ENCODE measurements at regions not wholly inside any gene's neighbourhood (a gene's known extent, or its start where the extent isn't known, plus 50 kb on each side); places are given as distances from the start of the nearest gene placed in this dataset.

DNA sequence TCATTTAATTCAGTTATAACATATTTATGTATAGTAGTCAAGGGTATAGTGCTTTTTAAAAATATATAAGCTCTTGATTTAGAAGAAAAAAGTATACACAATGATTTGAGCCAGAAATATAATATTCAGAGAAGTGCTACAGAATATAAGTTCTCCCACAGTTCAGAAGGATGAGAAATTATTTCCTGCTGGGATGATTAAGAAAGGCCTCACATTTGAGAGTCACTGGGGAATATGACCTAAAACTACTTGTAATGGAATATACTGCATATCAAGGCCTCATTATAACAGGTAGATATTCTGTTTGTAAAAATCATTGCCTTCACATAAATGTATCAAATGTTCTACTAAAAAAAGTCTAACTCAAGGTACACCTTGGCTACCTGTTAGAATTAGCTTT is 203.5 kb downstream of the MBD2 start:
- DNase-seq (ENCODE audit: low read depth in 3 of 3) = no peak

DNA sequence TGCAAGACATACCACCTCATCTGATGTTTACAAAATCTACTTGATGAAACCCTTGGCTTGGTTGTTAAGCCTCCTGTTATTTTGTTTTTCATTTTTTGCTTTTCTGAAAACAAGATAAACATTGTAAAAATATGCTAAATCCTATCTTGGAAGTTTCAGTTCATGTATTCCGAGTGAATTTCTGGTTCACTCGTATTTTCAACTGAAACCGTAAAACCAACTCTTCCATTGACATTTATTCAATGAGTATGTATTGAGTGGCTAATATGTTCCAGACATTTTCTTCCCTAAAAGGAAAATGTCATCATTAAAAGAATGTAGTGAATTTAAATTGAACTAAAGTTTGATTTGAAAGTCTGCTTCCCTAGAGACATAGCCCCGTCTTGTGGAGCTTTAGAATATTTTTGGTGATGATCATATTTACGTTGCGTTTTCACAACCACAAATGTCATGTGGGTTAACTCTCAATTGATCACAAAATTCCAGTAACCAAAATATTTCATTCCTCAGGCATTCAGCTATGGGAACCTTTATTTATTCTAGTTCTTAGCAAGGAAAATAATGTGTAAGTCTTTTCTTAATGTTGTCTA is 204.2 kb downstream of the MBD2 start:
- no peak for DNase-seq (ENCODE audit: low read depth in 3 of 3)

DNA sequence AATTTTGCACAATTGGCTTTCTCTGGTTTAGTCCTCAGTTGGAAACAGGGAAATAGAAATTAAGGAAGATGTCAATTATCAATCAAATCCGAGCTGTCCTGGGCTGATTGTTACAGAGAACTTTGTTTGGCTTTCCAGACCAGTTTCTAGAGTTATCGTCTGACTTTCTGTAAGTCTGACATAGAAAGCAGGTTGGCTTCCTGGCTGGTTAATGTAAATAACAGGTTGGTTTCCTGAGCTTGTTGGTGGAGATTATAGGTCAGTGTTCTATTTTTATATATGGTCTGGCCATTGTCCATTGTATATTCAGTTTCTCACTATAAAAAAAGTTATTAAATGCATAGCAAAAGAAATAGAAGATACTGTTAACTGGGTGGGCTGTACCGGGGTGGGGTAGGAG is 204.8 kb downstream of the MBD2 start:
- no peak for DNase-seq (ENCODE audit: low read depth in 3 of 3)

DNA sequence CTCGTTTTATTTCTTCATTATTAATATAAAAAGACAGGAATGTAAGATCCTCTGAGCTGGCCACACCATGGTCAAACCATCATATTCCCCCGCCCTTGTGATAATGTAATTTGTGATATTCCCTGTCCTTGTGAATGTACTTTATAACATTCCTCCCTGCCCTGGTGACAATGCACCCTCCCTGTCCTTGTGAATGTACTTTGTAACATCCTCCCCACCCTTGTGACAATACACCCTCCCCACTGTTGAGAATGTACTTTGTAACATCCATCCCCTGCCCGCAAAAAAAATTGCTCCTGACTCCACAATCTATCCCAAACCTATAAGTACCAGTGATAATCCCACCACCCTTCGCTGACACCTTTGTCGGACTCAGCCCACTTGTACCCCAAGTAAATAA is 211.0 kb downstream of the MBD2 start:
- no peak for DNase-seq (ENCODE audit: low read depth in 3 of 3)

DNA sequence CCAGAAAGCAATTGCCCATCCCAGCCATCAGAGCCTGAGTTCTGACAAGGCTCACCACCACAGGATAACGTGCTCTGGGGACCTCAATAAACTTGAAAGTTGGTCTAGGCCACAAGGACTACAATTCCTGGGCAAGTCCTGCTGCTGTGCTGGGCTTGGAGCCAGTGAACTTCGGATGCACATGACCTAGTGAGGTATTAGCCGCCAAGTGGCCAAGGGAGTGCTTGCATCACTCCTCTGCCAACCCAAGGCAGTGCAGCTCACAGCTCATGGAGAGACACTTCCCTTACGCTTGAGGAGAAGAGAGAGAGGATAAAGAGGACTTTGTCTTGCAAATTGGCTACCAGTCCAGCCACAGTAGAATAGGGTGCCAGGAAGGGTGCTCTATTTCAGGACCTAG is 219.6 kb downstream of the MBD2 start:
- no peak for DNase-seq (ENCODE audit: low read depth in 3 of 3)

DNA sequence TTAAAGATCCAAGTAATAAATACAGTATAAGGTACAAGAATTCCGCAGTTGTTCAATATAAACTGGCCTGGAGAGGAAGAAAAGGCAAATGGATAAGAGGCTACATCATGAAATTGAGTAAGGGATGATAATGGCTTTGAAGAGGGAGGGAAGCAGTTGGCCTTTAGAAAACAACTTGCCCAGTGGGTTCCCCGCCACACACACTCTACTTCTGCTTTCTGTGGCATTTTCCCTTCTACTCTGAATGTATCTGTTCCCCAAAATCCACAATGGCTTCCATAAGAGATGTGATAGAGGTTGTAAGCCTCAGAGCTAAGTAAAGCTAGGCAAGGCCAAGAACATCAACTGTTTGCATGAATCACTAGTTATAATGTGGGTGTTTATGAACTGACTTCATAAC is 221.3 kb downstream of the MBD2 start:
- DNase-seq (ENCODE audit: low read depth in 3 of 3) = no peak

DNA sequence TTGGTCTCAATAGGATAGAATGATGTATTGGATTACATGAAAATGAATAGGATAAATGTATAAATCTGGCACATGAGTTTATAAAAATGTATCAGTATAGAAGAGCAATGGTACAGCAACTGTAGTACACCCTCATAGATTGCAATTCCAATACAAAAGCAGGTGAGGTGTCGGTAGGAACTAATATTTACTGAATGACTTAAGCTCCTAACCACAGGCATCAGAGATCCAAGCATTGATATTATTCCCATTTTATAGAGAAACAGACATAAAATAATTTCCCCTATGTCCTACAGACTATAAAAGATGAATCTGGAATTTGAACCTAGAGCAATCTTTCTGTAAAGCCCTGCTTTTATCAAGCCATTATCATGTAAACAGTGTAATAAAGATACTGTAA is 227.4 kb downstream of the MBD2 start:
- no peak for DNase-seq (ENCODE audit: low read depth in 3 of 3)

DNA sequence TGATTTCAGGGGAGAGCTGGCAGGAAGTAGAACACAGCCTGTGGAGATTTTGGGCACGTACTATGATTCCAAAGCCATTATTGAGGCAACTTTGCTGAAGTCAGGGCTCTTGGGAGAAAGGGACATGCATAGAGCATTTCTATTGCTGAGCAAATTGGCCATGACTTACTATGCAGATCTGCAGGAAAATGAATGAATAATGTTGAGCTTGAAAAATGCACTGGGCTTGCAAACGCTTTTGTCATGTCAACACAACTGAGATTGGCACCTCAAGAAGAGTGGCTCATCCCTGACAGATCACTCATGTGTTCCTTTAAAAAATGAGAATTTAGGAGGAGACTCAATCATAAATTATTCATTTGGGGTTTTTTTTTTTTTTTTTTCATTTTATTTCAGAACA is 230.5 kb downstream of the MBD2 start:
- no peak for DNase-seq (ENCODE audit: low read depth in 3 of 3)

DNA sequence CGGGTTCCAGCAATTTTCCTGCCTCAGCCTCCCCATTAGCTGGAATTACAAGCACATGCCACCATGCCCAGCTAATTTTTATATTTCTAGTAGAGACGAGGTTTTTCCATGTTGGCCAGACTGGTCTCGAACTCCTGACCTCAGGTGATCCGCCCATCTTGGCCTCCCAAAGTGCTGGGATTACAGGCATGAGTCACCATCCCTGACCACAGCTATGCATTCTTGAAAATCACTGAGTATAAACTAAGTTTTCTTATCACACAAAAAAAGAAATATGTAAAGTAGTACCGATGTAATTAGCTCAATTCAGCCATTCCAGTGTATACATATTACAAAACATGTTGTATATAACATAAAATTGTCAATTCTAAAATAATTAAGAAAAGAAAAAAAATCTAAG is 232.7 kb downstream of the MBD2 start:
- no peak for DNase-seq (ENCODE audit: low read depth in 3 of 3)

DNA sequence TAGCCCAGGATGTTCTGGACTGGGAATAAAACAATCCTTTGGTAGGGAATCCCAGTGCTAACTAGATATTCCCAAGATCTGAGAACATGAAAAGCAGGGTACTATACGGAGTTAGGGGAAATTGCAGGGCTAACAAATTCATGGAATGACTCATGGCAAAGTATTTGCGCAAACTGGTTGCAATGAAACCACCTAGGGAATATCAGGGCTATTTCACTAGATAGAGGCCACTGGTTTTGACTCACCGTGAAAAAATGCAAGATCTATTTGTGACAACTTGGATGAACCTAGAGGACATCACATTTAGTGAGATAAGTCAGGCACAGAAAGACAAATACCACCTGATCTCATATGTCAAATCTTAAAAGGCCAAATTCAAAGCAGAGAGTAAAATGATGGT is 233.3 kb downstream of the MBD2 start:
- no peak for DNase-seq (ENCODE audit: low read depth in 3 of 3)

DNA sequence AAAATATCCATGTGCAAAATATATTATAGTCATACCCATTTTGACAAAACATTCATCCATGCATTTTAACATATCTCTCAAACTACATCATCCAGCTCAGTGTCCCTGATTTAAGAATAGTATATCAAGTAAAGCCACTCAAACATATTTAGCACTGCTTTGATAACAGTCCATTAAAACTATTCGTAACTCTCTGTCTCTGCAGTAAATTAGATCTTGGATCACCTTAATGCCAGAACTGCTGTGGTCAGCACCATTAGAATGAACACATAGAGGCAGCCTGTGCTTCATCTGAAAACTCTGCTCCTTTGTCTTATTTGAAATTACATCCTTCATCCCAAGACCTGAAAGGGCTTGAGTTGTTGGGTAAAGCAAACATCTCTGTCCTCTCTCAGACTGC is 234.0 kb downstream of the MBD2 start:
- no peak for DNase-seq (ENCODE audit: low read depth in 3 of 3)

DNA sequence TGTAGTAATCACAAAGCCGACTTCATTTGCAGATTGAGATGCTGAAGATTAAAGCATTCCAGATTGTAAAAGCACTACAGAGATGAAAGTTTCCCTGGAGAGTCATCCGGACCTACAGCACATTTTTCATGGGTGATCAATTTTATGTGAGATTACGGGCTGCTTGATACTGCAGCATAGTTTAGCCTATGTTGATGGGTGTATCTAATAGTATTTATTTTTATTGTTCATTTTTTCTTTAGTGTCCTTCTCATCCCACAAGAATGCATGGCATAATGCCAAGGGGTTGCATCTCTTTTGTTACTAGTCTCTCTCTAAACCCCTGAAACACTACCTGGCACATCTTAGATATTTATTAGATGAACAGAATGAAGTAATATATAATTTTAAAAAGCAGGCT is 240.4 kb downstream of the MBD2 start:
- no peak for DNase-seq (ENCODE audit: low read depth in 3 of 3)

DNA sequence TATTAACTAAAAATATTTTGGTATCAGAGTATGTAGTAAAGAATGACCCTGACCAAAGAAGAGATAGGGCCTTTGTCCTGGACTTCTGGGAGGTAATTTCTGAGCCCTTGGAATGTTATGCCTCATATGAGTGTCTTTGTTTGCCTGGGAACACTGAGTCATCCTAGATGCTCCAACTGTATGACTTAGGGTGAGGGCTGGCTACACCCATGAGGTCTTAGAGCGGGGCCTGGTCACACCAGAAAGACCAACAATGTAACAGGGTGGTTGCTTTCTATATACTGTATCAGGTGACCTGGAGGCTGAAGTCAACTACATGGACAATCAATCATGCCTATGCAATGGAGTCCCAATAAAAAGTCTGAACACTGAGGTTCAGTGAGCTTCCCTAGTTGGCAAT is 253.1 kb downstream of the MBD2 start:
- DNase-seq (ENCODE audit: low read depth in 3 of 3) = no peak

DNA sequence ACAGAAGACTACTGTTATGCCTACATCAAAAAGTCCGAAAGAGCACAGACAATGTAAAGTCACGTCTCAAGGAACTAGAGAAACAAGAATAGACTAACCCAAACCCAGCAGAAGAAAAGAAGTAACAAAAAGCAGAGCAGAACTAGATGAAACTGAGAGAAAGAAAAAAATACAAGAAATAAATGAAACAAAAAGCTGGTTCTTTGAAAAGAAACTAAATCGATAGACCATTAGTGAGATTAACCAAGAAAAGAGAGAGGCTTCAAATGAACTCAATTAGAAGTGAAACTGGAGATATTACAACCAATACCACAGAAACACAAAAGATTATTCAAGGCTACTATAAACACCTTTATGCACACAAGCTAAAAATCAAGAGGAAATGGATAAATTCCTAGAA is 271.8 kb downstream of the MBD2 start:
- DNase-seq (ENCODE audit: low read depth in 3 of 3) = no peak

DNA sequence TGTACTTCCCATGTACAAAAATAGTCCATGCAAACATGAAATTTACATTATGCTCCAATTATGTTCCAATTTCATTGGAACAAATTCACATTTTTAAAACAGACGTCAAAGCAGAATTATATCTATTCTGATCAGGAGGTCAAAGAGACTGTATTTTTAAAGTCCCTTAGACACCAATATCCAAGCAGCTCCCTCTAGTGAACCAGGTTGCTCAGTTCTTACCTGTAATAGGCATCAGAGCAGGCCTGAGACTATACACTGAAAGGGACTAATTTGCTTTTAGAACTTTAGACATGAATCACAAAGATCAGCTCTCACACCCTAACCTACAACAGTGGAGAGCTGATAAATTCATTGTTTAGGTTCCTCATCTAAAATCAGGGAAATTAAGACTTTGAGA is 273.9 kb downstream of the MBD2 start:
- no peak for DNase-seq (ENCODE audit: low read depth in 3 of 3)

DNA sequence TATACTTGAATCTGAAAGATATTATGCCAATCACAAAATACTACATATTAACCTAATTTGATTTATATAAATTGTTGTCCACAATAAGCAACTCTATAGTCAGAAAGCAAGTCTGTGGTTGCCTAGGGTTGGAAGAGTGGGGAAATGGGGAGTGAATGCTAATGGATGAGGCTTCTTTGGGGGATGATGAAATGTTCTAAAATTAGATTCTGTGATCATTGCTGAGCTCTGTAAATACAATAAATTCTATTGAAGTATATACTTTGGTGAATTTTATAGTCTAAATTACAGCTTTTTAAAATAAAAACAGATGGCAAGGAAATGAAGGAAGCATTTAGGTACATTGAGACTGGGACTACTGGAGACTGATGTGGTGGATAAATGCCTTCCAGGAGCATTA is 275.5 kb downstream of the MBD2 start:
- DNase-seq (ENCODE audit: low read depth in 3 of 3) = no peak

DNA sequence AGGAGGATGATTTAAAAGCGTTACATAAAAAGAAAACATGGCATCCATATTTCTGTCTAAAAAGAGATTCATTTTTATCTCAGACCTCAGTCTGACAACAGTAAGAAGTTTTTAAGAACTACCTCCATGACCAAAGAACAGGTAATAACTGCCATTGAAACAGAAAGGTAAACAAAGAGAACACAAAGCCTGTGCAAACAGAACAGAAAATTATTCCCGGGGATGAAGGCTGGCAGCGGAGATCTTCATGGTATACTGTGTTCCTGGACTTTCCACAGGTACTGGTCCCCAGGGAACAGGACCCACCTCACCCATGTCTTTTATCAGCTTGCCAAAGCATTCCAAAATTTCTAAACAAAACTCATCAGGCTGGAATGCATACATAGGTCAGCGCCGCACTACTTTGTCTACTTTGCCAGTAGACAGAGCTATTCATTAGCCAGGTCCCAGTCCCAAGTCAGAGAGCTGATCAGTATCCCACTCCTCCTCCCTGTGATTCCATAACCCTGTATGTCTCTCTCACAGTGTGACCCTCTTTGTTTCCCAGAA is 277.3 kb downstream of the MBD2 start:
- DNase-seq (ENCODE audit: low read depth in 3 of 3) = no peak

DNA sequence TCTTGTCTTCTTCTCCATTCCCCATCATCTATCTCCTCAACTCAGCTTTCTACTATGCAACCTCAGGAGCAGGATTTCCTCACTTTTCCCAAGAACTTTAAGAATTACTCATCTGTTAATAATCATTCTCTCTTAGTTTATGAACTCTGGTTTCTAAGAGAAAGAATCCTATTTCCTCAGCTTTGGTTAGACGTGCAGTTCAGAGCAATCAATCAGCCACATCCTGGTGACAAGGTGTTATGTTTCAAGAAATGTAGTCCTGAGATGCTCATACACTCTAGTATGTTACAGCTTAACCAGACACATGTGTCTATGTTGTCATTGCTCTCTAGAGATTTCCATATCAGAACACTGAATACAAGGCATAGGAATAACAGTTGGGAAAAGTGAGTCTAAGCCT is 277.9 kb downstream of the MBD2 start:
- no peak for DNase-seq (ENCODE audit: low read depth in 3 of 3)

DNA sequence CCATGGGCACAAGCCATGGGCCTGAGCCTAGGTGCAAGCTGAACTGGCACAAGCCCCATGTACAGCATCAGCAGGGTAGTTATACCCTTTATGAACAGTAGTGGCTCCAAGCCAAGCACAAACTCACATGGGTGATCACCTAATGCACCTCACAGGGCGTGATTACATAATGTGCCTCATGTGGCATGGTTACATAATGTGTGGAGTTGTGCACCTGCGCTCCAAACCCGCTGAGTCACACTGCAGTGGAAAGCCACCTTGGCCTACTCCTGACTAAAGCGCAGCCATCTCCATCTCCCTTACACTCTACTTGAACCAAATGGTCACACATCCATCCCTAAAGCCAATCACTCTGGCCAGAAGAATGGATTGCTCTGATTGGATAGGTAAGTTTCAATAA is 279.7 kb downstream of the MBD2 start:
- no peak for DNase-seq (ENCODE audit: low read depth in 3 of 3)

DNA sequence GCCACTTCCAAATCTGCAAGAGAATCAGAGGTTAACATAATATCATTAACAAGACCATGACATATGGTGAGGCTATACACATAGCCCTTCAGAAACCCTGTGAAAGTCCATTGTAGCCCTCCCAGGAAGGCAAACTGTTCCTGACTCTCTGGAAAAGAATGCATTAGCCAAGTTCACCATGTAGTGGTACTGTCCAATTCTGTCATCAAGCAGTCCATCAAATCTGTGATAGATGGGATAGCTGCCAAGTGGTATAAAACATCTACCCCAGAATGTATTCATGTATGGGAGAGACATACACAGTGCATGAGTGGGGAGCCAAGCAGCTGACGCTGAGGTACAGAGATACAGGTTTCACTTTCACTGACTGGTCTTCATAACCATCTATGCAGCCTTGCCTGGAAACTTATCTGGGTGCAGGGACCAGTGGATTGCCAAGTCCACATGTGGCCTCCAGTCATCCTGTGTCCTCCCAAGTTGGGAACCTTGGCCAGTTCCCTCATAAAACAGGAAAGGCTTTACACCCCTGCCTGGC is 281.1 kb downstream of the MBD2 start:
- DNase-seq (ENCODE audit: low read depth in 3 of 3) = no peak

DNA sequence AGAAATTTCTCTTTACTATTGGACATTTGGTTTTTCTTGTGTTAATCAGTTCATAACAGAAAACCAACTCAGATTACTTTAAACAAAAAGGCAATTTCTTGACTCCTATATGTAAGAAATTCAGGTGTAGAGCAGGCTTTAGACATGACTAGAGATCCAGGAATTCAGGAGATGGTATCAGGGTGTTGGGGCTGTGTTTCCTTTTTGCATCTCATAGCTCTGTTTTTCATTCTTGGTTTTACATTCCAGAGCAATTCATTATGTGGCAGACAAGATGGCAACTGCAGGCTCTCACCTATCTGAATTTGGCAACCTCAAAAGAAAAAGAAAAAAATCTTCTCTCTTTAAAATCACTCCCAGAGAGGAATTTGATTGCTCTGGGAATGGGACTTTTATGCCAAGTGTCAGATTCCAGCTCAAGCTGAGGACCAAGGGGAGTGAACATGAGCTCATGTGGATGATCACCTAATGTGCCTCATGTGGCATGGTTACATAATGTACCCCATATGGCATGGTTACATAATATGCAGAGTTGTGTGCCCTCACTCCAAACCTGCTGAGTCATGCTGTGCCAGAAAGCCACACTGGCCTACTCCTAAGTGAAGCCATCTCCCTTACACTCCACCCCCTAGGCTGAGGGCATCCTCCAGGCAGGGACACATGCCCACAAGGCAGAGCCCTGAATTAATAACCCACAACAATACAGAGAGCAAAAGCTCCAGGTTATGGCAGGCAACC is 282.7 kb downstream of the MBD2 start:
- DNase-seq (ENCODE audit: low read depth in 3 of 3) = no peak

DNA sequence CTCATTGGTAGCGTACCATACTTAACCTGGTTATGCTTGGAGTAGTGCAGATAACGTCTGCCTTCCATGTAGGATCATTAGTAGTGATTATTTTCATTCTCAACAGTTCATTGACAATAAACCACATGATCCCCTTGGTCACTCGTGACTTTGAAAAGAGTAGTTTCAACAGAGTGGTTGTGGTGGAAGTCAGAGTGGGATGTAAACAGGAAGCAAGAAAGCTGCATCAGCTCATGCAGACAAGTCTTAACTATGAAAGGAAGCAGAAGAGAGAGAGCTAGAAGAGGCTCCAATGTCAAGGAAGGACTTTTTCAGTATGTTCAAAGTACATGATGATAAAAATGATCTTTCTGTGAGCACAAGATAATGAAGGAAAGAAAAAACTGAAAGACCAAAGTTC is 287.4 kb downstream of the MBD2 start:
- DNase-seq (ENCODE audit: low read depth in 3 of 3) = no peak

DNA sequence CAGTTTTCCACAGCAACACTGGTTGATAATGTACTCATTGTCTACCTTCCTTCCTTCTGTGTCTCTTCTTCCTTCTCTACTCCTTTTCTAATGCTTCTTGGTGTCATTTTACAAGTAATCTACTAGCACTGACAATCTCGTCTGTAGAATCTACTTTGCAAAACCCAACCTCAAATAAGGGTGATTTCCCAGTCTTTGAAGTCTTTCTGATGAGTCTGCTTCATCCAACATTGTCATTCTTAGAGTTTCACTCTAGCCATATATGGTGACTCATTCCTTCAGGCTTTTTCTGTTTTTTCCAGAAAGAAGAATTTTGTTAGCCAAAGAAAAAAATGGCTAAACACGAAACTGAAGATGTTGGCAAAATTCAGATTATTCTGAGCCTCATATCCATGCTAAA is 288.7 kb downstream of the MBD2 start:
- DNase-seq (ENCODE audit: low read depth in 3 of 3) = no peak

DNA sequence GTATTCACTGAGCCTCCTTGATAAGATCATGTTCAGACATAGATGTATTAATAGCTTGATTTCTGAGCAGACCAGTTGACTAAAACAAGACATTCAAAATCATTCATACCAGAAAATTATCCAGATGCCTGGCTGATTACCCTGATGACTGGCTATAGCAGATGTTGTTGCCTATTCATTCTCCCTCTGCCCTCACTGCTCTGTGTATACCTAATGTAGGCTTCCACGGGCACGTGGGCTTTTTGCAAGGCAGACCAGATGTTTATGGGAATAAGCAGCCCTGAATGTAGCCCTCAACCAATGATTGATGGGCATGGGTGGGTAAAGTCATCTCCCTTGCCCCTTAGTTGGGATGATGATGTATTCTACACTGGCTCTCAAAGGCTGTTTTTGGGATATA is 289.1 kb downstream of the MBD2 start:
- DNase-seq (ENCODE audit: low read depth in 3 of 3) = no peak

All from stimulated activated CD4-positive, alpha-beta T cell treated with anti-CD3 and anti-CD28 coated beads, TNF-alpha, amount 100 ng/mL, for 48 hours (primary cell).